GM21737 (cell line): ENCODE measurements at regions not wholly inside any gene's neighbourhood (a gene's known extent, or its start where the extent isn't known, plus 50 kb on each side); places are given as distances from the start of the nearest gene placed in this dataset.

ENCODE experiments used
- ATAC-seq: cut with Tn5 transposase; IDR thresholded peaks from one replicate; pipeline ENCODE4 v1.9.1; 2021; ENCODE audit warnings: mild to moderate bottlenecking, moderate library complexity; ENCODE audit not compliant: unreplicated experiment

- no peak for ATAC-seq
Observed at GRCh38 chr2:134191835-134192234, 62.0 kb upstream of the MGAT5 start.

- ATAC-seq: no peak
Observed at GRCh38 chr2:134193006-134193405, 60.9 kb upstream of the MGAT5 start.

DNA sequence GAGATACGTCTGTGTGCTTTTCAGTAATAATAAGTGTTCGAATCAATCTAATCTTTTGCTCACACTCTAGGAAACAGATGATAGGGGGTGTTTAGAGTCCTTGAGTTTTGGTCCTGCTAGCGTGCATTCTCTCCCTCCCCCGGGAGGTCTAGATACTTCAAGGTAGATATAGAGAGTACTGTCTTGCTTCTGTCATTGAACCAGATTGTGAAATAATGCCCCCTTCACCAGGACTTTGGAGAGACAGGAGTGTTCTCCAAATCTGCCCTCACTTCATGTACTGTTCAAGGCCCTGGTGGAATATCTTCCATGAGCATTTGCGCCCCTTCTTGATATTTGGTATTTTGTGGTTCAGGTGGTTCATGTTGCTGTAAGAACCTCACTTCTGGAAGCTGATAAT lies 59.4 kb upstream of the MGAT5 start:
- ATAC-seq: no peak

DNA sequence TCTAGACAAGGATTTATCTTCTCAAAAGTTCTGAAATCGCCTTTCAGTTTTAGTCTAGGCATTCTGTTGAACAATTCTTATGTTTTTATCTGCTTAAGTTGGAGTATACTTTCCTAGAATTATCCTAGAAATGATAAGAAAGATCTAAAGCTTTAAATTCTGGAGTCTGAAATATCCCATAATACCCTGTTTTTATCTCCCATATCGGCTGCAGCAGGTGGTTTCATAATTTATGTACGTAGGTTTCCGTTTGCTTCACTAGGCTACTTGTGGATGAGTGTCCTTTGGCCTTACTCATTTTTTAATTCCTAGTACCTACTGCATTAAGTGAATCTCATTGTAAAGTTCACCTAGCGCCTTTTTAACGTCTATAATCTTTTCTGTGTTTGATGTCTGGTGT lies 58.5 kb upstream of the MGAT5 start:
- ATAC-seq: no peak

- no peak for ATAC-seq
Observed at GRCh38 chr2:134197445-134197844, 56.4 kb upstream of the MGAT5 start.

DNA sequence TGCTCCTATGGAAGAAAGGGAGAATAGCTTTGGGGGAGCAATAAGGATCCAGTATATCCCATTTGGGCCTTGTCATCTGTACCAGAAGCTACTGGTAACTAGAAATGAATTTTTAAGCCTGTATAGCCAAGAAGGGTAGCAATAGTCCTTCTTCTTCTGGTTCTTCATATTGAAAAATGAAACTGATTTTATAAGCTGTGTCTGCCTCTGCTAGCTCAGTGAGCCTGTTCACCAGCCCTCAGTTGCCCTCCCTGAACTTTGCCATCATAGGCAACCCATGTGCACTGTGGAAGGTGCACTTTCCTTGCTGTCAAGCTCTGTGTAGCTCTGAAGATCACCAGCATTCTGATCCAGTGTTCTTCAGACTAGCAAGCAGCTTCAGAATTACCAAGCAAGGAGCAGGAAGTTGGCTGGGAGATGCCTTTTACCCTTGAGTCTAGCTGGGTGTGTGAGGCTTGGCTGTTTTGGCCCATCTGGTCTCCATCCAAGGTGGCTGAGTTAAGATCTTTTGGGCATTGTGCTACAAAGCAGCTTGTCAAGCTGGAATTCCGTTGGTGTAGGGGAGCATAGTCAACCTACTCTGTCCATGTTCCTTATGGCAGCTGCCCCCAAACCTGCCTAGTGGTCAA lies 55.8 kb upstream of the MGAT5 start:
- ATAC-seq: no peak

GRCh38 chr2:134199123-134199522 lies 54.7 kb upstream of the MGAT5 start:
- no peak for ATAC-seq

DNA sequence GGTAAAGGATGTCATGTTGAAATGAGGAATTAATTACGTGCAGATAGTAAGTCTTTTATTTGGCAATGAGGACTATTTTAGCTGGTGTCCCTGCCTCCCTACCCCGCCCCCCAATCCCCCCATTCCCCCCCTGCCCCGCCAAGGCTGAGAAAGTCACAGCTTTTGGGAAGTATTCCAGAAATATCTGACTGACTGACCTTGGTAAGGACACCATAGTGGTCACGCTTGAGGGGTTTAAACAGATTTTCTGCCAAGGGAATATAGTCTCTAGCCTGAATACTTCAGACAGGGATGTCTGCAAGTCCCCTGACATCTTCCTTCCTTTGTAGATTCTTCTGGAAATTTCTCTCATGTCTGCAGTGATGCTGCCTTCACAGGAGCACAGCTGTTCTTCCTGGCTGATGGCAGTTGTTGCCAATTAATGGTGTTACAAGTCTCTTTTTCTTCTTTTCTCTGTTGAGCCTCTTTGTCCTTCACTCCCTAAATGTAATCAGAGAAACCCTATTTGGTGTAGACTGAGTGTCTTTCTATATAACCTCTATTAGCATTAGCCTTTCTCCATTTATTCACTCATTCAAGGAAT lies 53.7 kb upstream of the MGAT5 start:
- no peak for ATAC-seq

DNA sequence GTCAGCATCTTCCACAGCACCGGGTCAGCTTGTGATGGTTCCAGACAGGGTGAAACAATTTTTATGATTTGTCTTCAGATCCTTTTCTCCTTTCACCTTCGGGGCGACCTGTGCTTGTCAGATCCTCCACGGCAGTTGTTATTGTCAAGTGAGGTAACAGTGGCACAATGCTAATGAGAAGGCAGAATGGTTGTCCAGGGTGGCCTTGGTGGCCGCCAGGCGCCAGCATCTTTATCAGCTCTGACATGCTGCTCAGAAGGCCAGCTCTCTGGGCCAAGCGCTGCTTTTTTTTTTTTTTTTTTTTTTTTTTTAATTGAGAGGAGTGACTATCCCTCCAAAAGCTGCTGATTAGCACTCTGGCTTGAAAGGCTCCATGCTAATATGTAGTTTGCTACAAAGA lies 52.3 kb upstream of the MGAT5 start:
- ATAC-seq: no peak

- no peak for ATAC-seq
Observed at GRCh38 chr2:134202371-134202770, 51.5 kb upstream of the MGAT5 start.

GRCh38 chr2:134203175-134203574 lies 50.7 kb upstream of the MGAT5 start:
- ATAC-seq: no peak
